SK-N-SH (cell line): ENCODE measurements at regions not wholly inside any gene's neighbourhood (a gene's known extent, or its start where the extent isn't known, plus 50 kb on each side); places are given as distances from the start of the nearest gene placed in this dataset.

Experiments
- CTCF ChIA-PET: fragments of 300-600, 350-600 bp; formaldehyde crosslinking; extraction: SDS; loops from one replicate; lab custom pipeline; 2021; lab: Yijun Ruan, JAX
- POLR2A ChIA-PET: fragments of 350-600 bp; sonication (Branson Sonifier 250); formaldehyde crosslinking; extraction: SDS; loops from one replicate; lab custom pipeline; 2020; ENCODE audit warnings: antibody characterized with exemption, inconsistent platforms; lab: Yijun Ruan, JAX
- DNase-seq: peaks from one replicate; pipeline ENCODE4 v3.0.0; 2012
- H2AFZ ChIP-seq: fragments of 200-600 bp; sonication (generic); 2 replicates; pipeline ENCODE4 v1.8.1; 2016; ENCODE audit warnings: antibody characterized with exemption, mild to moderate bottlenecking, low read depth
- H3F3A ChIP-seq: fragments of 200-600 bp; sonication (generic); replicated peaks from 2 replicates; pipeline ENCODE3; 2016; ENCODE audit warnings: antibody characterized with exemption, mild to moderate bottlenecking; ENCODE audit not compliant: insufficient read depth
- H3K27ac ChIP-seq, 2 experiments: fragments of 200-500 bp in 1 of 2; fragments of 200-600 bp in 1 of 2; sonication (Bioruptor generic) in 1 of 2; sonication (generic), shearing (Covaris generic) in 1 of 2; 2 replicates each; pipeline versions ENCODE4 v1.5.1 to v1.6.1; 2014 to 2016; ENCODE audit warnings: low read depth in 2 of 2, inconsistent platforms in 1 of 2, low read length in 1 of 2, mild to moderate bottlenecking in 1 of 2, mixed read lengths in 1 of 2
- H3K27me3 ChIP-seq: fragments of 200-600 bp; sonication (generic), shearing (Covaris generic); 2 replicates; pipeline ENCODE4 v1.6.1; 2016; ENCODE audit warnings: mixed run types; ENCODE audit not compliant: insufficient read depth
- H3K36me3 ChIP-seq, 2 experiments: fragments of 200-500 bp in 1 of 2; fragments of 200-600 bp in 1 of 2; sonication (Bioruptor generic) in 1 of 2; sonication (generic) in 1 of 2; replicated peaks in 1 of 2; 2 replicates each; pipeline versions ENCODE3 to v1.5.1; 2014 to 2016; ENCODE audit warnings: low read length in 1 of 2, mild to moderate bottlenecking in 1 of 2; ENCODE audit not compliant: insufficient read depth in 2 of 2, control insufficient read depth in 1 of 2
- H3K4me1 ChIP-seq, 2 experiments: fragments of 200-500 bp in 1 of 2; fragments of 200-600 bp in 1 of 2; sonication (Bioruptor generic) in 1 of 2; sonication (generic), shearing (Covaris generic) in 1 of 2; 2 replicates each; pipeline versions ENCODE4 v1.5.1 to v1.6.1; 2014 to 2016; ENCODE audit warnings: low read depth in 1 of 2, low read length in 1 of 2, mixed run types in 1 of 2; ENCODE audit not compliant: insufficient read depth in 2 of 2, control insufficient read depth in 1 of 2
- H3K4me2 ChIP-seq: fragments of 200-600 bp; sonication (generic), shearing (Covaris generic); 2 replicates; pipeline ENCODE4 v1.6.1; 2017; ENCODE audit warnings: mixed run types
- H3K4me3 ChIP-seq, 2 experiments: fragments of 200-500 bp in 1 of 2; fragments of 200-600 bp in 1 of 2; sonication (Bioruptor generic) in 1 of 2; sonication (generic), shearing (Covaris generic) in 1 of 2; 2 replicates each; pipeline versions ENCODE4 v1.5.1 to v1.8.1; 2014 to 2016; ENCODE audit warnings: low read depth in 2 of 2, inconsistent platforms in 1 of 2, low read length in 1 of 2, mild to moderate bottlenecking in 1 of 2, mixed read lengths in 1 of 2, moderate library complexity in 1 of 2
- H3K79me2 ChIP-seq: fragments of 200-600 bp; sonication (generic); 2 replicates; pipeline ENCODE4 v1.8.1; 2017; ENCODE audit warnings: mild to moderate bottlenecking; ENCODE audit not compliant: insufficient read depth
- H3K9ac ChIP-seq: fragments of 200-600 bp; sonication (generic); 2 replicates; pipeline ENCODE4 v1.6.1; 2017; ENCODE audit warnings: mixed run types
- H3K9me2 ChIP-seq: fragments of 200-600 bp; sonication (generic); 2 replicates; pipeline ENCODE4 v1.6.1; 2017; ENCODE audit warnings: mixed run types
- H3K9me3 ChIP-seq: fragments of 200-600 bp; sonication (generic); 2 replicates; pipeline ENCODE4 v1.6.1; 2017; ENCODE audit warnings: mixed run types, mild to moderate bottlenecking, moderate library complexity
- H4K20me1 ChIP-seq: fragments of 200-600 bp; sonication (generic); 2 replicates; pipeline ENCODE4 v1.6.1; 2017; ENCODE audit warnings: mild to moderate bottlenecking, mixed run types; ENCODE audit not compliant: insufficient read depth
- CTCF ChIP-seq: fragments of 200-600 bp; sonication (generic); IDR thresholded peaks from 2 replicates; pipeline ENCODE4 v1.6.1; 2017; ENCODE audit warnings: antibody characterized with exemption, mild to moderate bottlenecking, moderate library complexity
- ELF1 ChIP-seq: IDR thresholded peaks from 2 replicates; pipeline ENCODE4 v1.4.0; 2012
- EP300 ChIP-seq, 2 experiments: IDR thresholded peaks; 2 replicates each; pipeline versions ENCODE4 v1.4.0 to v1.6.1; 2012; ENCODE audit warnings: borderline replicate concordance in 1 of 2, low read depth in 1 of 2, low read length in 1 of 2
- EZH2phosphoT487 ChIP-seq: fragments of 200-600 bp; sonication (generic); IDR thresholded peaks from 2 replicates; pipeline ENCODE4 v1.6.1; 2017; ENCODE audit warnings: low read depth, mixed run types, mild to moderate bottlenecking, antibody characterized with exemption, moderate library complexity, borderline replicate concordance
- FOXM1 ChIP-seq: IDR thresholded peaks from 2 replicates; pipeline ENCODE4 v1.4.0; 2012; ENCODE audit warnings: low read depth, mild to moderate bottlenecking
- GABPA ChIP-seq: IDR thresholded peaks from 2 replicates; pipeline ENCODE4 v1.4.0; 2012; ENCODE audit warnings: low read depth, mild to moderate bottlenecking
- MEF2A ChIP-seq: IDR thresholded peaks from 2 replicates; pipeline ENCODE4 v1.4.0; 2012; ENCODE audit warnings: low read depth, borderline replicate concordance
- NFIC ChIP-seq: IDR thresholded peaks from 2 replicates; pipeline ENCODE4 v1.4.0; 2012; ENCODE audit warnings: borderline replicate concordance
- RCOR1 ChIP-seq: fragments of 150-350 bp; IDR thresholded peaks from 2 replicates; pipeline ENCODE4 v1.6.1; 2017; ENCODE audit warnings: antibody characterized with exemption, low read length
- REST ChIP-seq: IDR thresholded peaks from 2 replicates; pipeline ENCODE4 v1.6.1; 2012; ENCODE audit warnings: mild to moderate bottlenecking, low read depth, low read length, moderate library complexity
- RFX5 ChIP-seq: IDR thresholded peaks from 2 replicates; pipeline ENCODE4 v1.6.1; 2012; ENCODE audit warnings: mild to moderate bottlenecking, improper control_type of control experiment, low read length
- TCF12 ChIP-seq: IDR thresholded peaks from 2 replicates; pipeline ENCODE4 v1.4.0; 2012
- USF1 ChIP-seq: IDR thresholded peaks from 2 replicates; pipeline ENCODE4 v1.4.0; 2012; ENCODE audit warnings: low read depth, borderline replicate concordance
- TF ChIP-seq, protein P1 (sequence below): IDR thresholded peaks from 2 replicates; pipeline ENCODE4; 2012

DNA sequence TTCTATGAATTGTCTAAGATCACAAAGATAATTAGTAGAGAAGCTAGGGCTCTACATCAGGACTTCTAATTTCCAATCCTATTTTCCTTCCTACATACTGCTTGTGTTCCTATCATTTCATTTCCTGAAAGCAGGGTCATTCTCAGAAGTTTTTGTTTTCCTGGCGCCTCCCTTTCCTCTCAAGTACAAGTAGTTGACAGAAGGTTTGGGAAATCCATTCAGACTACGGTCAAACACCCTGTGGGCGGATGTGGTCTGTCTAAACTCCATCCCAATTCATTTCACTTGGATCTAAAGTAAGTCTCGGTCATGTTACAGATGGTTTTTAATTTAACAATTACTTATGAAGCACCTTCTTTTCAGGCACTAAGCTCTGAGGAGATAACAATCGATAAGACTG lies 221.4 kb downstream of the MTERF1 start (continued):
- TF ChIP-seq, protein P1, sequence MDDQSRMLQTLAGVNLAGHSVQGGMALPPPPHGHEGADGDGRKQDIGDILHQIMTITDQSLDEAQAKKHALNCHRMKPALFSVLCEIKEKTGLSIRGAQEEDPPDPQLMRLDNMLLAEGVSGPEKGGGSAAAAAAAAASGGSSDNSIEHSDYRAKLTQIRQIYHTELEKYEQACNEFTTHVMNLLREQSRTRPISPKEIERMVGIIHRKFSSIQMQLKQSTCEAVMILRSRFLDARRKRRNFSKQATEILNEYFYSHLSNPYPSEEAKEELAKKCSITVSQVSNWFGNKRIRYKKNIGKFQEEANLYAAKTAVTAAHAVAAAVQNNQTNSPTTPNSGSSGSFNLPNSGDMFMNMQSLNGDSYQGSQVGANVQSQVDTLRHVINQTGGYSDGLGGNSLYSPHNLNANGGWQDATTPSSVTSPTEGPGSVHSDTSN, result no peak
- TF ChIP-seq, all 33 proteins: peak for 0

DNA sequence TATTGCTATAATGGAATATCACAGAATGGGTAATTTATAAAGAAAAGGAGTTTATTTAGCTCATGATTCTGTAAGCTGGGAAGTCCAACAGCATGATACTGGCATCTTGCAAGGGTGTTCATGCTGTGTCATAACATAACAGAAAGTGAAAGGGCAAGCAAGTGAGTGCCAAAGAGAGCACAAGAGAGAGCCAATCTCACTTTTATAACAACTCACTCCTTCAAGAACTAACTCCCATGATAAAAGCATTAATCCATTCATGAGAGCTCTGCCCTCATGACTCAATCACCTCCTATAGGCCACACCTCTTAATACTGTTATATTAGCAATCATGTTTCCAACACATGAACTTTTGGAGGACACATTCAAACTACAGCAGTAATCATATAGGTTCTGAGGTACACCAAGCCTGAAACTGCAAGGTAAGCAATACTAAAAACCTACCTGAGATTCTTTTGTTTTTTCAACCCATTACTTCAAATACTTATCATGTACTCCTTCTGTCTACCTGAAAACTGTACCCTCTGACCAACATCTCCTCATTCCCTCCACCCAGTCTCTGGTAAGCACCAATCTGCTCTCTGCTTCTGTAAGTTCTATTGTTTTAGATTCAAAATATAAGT lies 219.7 kb downstream of the MTERF1 start:
- H2AFZ ChIP-seq, result no peak overlapping the region
- H3K4me3 ChIP-seq, result no peak overlapping the region
- no peaks in the 10 kb centered on the region for H4K20me1 ChIP-seq
- no peaks in the 10 kb centered on the region for H3K9me3 ChIP-seq
- H3K27ac ChIP-seq, result no peak overlapping the region
- DNase-seq, result no peak
- H3K27me3 ChIP-seq, result no peaks in the 10 kb centered on the region
- H3F3A ChIP-seq, result peaks cover 7% of the 10 kb centered on the region
- no peak overlapping the region for H3K4me2 ChIP-seq
- H3K36me3 ChIP-seq, result no peaks in the 10 kb centered on the region
- H3K9ac ChIP-seq, result no peak overlapping the region
- CTCF ChIA-PET, result interaction anchor here (0.9 to 1.9 kb wide), 3 partner anchors 10 to 27 kb away, joined by 4 read pairs; no protein-coding TSS in a partner anchor
- POLR2A ChIA-PET, result no interaction called here
- H3K4me1 ChIP-seq, result peaks cover 8 to 19% of the 10 kb centered on the region in 2 experiments; a peak in 3 of 4 replicates
- no peaks in the 10 kb centered on the region for H3K79me2 ChIP-seq
- no peaks in the 10 kb centered on the region for H3K9me2 ChIP-seq
- TF ChIP-seq MEF2A (no peak), EZH2phosphoT487 (no peak), EP300 (IDR thresholded peaks at IDR 0.05; ENCODE audit: borderline replicate concordance in 1 of 2, low read depth in 1 of 2, low read length in 1 of 2) (no peak), GABPA (no peak), NFIC (no peak), ELF1 (no peak), FOXM1 (no peak), RCOR1 (no peak), USF1 (no peak), REST (no peak), TCF12 (no peak), RFX5 (no peak), CTCF (no peak)
